Parathyroid adenoma (tissue), 2 donors: ENCODE measurements at regions not wholly inside any gene's neighbourhood (a gene's known extent, or its start where the extent isn't known, plus 50 kb on each side); places are given as distances from the start of the nearest gene placed in this dataset.

Experiments used
- H2AFZ ChIP-seq: fragments of 300-600 bp; sonication (generic); one replicate; pipeline ENCODE4 v1.7.0; 2017; ENCODE audit warnings: antibody characterized with exemption, mild to moderate bottlenecking
- H3K27ac ChIP-seq: fragments of 300-600 bp; sonication (generic); one replicate; pipeline ENCODE4 v1.7.0; 2017
- H3K27me3 ChIP-seq: fragments of 300-600 bp; sonication (generic); one replicate; pipeline ENCODE4 v1.7.0; 2017; ENCODE audit warnings: low read length; ENCODE audit not compliant: control insufficient read depth, insufficient read depth
- H3K36me3 ChIP-seq: fragments of 300-600 bp; sonication (generic); one replicate; pipeline ENCODE4 v1.7.0; 2017; ENCODE audit warnings: low read length; ENCODE audit not compliant: control insufficient read depth, insufficient read depth
- H3K4me1 ChIP-seq: fragments of 300-600 bp; sonication (generic); one replicate; pipeline ENCODE4 v1.7.0; 2017; ENCODE audit warnings: control low read depth
- H3K4me2 ChIP-seq: fragments of 300-600 bp; sonication (generic); one replicate; pipeline ENCODE4 v1.7.0; 2017; ENCODE audit warnings: low read length
- H3K4me3 ChIP-seq: fragments of 300-600 bp; sonication (generic); one replicate; pipeline ENCODE4 v1.7.0; 2017; ENCODE audit warnings: low read depth, low read length
- H3K79me2 ChIP-seq: fragments of 300-600 bp; sonication (generic); one replicate; pipeline ENCODE4 v1.7.0; 2017; ENCODE audit warnings: control low read depth
- H3K9ac ChIP-seq: fragments of 300-600 bp; sonication (generic); one replicate; pipeline ENCODE4 v1.7.0; 2017; ENCODE audit warnings: mild to moderate bottlenecking
- H3K9me3 ChIP-seq: fragments of 300-600 bp; sonication (generic); one replicate; pipeline ENCODE4 v1.7.0; 2017; ENCODE audit warnings: low read length; ENCODE audit not compliant: control insufficient read depth
- CTCF ChIP-seq: fragments of 300-600 bp; sonication (generic); IDR thresholded peaks from one replicate; pipeline ENCODE4 v1.7.0; 2017; ENCODE audit warnings: antibody characterized with exemption, mild to moderate bottlenecking
- donor health status: primary hyperparathyroidism.

- no peaks in the 10 kb centered on the region for H3K36me3 ChIP-seq
- no peak overlapping the region for H3K4me2 ChIP-seq
- no peaks in the 10 kb centered on the region for H3K79me2 ChIP-seq
- no peak overlapping the region for H3K27ac ChIP-seq
- H3K9ac ChIP-seq: no peak overlapping the region
- TF ChIP-seq CTCF: no peak
- H3K4me3 ChIP-seq: no peak overlapping the region
- no peaks in the 10 kb centered on the region for H3K27me3 ChIP-seq
- H3K9me3 ChIP-seq: no peaks in the 10 kb centered on the region
- no peak overlapping the region for H2AFZ ChIP-seq
- H3K4me1 ChIP-seq: no peaks in the 10 kb centered on the region
Observed at GRCh38 chr4:19720610-19721009, 531.1 kb upstream of the SLIT2 start.

- Histone ChIP-seq H3K4me1 (no peaks in the 10 kb centered on the region), H3K4me3 (no peak overlapping the region), H3K36me3 (no peaks in the 10 kb centered on the region), H3K27ac (no peak overlapping the region), H3K9me3 (no peaks in the 10 kb centered on the region), H3K79me2 (no peaks in the 10 kb centered on the region), H3K4me2 (no peak overlapping the region), H3K27me3 (no peaks in the 10 kb centered on the region), H3K9ac (no peak overlapping the region), H2AFZ (no peak overlapping the region)
- TF ChIP-seq CTCF: no peak
Observed at GRCh38 chr4:19720190-19720589, 531.5 kb upstream of the SLIT2 start.

- Histone ChIP-seq H3K4me1 (no peaks in the 10 kb centered on the region), H3K36me3 (no peaks in the 10 kb centered on the region), H3K9me3 (no peaks in the 10 kb centered on the region), H3K9ac (no peak overlapping the region), H3K27ac (no peak overlapping the region), H3K4me2 (no peak overlapping the region), H3K79me2 (no peaks in the 10 kb centered on the region), H3K4me3 (no peak overlapping the region), H2AFZ (no peak overlapping the region), H3K27me3 (no peaks in the 10 kb centered on the region)
- no peak for TF ChIP-seq CTCF
Observed at GRCh38 chr4:19711871-19712270, 539.8 kb upstream of the SLIT2 start.

- no peaks in the 10 kb centered on the region for H3K27me3 ChIP-seq
Observed at GRCh38 chr4:19707876-19708275, 543.8 kb upstream of the SLIT2 start.

More at GRCh38 chr4:19707876-19708275, 543.8 kb upstream of the SLIT2 start:
- Histone ChIP-seq H2AFZ (no peak overlapping the region), H3K4me3 (no peak overlapping the region), H3K79me2 (no peaks in the 10 kb centered on the region), H3K9me3 (no peaks in the 10 kb centered on the region), H3K4me2 (no peak overlapping the region), H3K36me3 (no peaks in the 10 kb centered on the region), H3K4me1 (no peaks in the 10 kb centered on the region), H3K9ac (no peak overlapping the region), H3K27ac (no peak overlapping the region)
- TF ChIP-seq CTCF: no peak
